ENCODE measurements at regions not wholly inside any gene's neighbourhood (a gene's known extent, or its start where the extent isn't known, plus 50 kb on each side); places are given as distances from the start of the nearest gene placed in this dataset.

DNA sequence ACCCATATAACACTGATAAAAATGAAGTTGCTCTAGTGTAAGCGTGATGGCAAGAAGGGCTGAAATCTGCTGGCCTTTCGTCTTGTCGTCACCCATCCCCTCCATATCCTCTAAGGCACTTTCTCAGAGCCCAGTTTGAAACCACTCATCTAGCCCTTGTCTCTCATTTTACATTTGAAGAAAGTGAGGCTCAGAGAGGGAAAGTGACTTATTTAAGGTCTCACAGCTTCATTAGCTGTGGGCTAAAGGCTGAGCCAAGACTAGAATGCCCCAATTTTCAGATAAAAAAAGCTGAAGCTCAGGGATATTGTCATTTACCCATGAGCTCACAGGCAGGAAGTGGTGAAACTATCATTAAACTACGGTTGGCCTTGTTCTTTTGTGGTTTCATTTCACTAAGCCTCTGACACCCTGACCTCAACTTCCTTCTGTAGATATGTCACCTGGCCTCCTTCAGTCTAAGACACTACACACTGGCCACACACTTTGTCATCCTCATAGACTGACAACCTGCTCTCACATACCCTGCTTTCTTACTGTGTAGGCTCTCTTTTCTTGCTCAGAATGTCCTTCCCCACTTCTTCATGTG is 176.7 kb upstream of the DMAC1 start:
- TF ChIP-seq POLR2AphosphoS5 (IDR thresholded peaks at IDR 0.05): no peak
- TF ChIP-seq POLR2A (IDR thresholded peaks at IDR 0.05): no peak
- TF ChIP-seq, protein P1, sequence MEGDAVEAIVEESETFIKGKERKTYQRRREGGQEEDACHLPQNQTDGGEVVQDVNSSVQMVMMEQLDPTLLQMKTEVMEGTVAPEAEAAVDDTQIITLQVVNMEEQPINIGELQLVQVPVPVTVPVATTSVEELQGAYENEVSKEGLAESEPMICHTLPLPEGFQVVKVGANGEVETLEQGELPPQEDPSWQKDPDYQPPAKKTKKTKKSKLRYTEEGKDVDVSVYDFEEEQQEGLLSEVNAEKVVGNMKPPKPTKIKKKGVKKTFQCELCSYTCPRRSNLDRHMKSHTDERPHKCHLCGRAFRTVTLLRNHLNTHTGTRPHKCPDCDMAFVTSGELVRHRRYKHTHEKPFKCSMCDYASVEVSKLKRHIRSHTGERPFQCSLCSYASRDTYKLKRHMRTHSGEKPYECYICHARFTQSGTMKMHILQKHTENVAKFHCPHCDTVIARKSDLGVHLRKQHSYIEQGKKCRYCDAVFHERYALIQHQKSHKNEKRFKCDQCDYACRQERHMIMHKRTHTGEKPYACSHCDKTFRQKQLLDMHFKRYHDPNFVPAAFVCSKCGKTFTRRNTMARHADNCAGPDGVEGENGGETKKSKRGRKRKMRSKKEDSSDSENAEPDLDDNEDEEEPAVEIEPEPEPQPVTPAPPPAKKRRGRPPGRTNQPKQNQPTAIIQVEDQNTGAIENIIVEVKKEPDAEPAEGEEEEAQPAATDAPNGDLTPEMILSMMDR (IDR thresholded peaks at IDR 0.05): no peak
- TF ChIP-seq EP300 (IDR thresholded peaks at IDR 0.05): no peak

All from gastroesophageal sphincter (tissue), 3 donors.